ENCODE measurements at regions not wholly inside any gene's neighbourhood (a gene's known extent, or its start where the extent isn't known, plus 50 kb on each side); places are given as distances from the start of the nearest gene placed in this dataset.

GRCh38 chr3:181076558-181076957 is 87.0 kb upstream of the DNAJC19 start:
- no peak for DNase-seq (ENCODE audit: low read depth, low spot score)
- H3K9me3 ChIP-seq (ENCODE audit: control insufficient read depth, insufficient read depth, low read length) = peaks cover 11% of the 10 kb centered on the region
- H3K27me3 ChIP-seq (ENCODE audit: control insufficient read depth, insufficient read depth, low read length) = no peaks in the 10 kb centered on the region
- H3K27ac ChIP-seq (ENCODE audit: low read depth, low read length) = no peak overlapping the region
- TF ChIP-seq CTCF (IDR thresholded peaks at IDR 0.05; ENCODE audit: low read depth, low read length) = no peak
- POLR2A ChIA-PET = no interaction called here
- no peak overlapping the region for H3K4me3 ChIP-seq (ENCODE audit: low read depth, low read length)
- CTCF ChIA-PET = no interaction called here

DNA sequence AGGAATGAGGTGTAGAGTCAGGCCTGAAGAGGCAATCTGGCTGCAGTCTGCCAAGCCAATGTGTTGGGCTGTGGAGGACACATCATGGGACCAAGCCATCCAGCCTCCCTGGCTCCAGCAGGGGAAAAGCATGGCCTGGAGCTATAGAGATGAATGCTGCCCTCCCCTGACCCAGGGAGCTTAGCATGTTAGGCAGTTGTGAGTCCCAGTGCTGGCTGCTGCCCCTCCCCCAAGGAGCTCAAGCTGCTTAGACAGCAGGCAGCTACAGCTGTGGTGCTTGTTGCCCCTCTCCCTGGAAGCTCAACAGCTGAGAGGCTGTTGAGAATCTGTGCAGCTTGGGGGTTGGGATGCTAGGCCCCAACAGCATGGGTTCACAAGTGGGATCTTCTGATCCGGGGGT is 85.6 kb upstream of the DNAJC19 start:
- no peak for TF ChIP-seq CTCF (IDR thresholded peaks at IDR 0.05; ENCODE audit: low read depth, low read length)
- POLR2A ChIA-PET = no interaction called here
- Histone ChIP-seq H3K9me3 (ENCODE audit: control insufficient read depth, insufficient read depth, low read length) (peaks cover 11% of the 10 kb centered on the region), H3K27ac (ENCODE audit: low read depth, low read length) (no peak overlapping the region), H3K27me3 (ENCODE audit: control insufficient read depth, insufficient read depth, low read length) (no peaks in the 10 kb centered on the region), H3K4me3 (ENCODE audit: low read depth, low read length) (no peak overlapping the region)
- CTCF ChIA-PET = no interaction called here
- DNase-seq (ENCODE audit: low read depth, low spot score) = no peak

GRCh38 chr3:181066143-181067087 is 76.9 kb upstream of the DNAJC19 start:
- POLR2A ChIA-PET = no interaction called here
- DNase-seq (ENCODE audit: low read depth, low spot score) = no peak
- H3K9me3 ChIP-seq (ENCODE audit: control insufficient read depth, insufficient read depth, low read length) = peaks cover 4% of the 10 kb centered on the region; the same call in 1 of the 2 replicates
- CTCF ChIA-PET = no interaction called here
- no peaks in the 10 kb centered on the region for H3K27me3 ChIP-seq (ENCODE audit: control insufficient read depth, insufficient read depth, low read length)
- no peak for TF ChIP-seq CTCF (IDR thresholded peaks at IDR 0.05; ENCODE audit: low read depth, low read length)
- H3K4me3 ChIP-seq (ENCODE audit: low read depth, low read length) = no peak overlapping the region
- no peak overlapping the region for H3K27ac ChIP-seq (ENCODE audit: low read depth, low read length)

DNA sequence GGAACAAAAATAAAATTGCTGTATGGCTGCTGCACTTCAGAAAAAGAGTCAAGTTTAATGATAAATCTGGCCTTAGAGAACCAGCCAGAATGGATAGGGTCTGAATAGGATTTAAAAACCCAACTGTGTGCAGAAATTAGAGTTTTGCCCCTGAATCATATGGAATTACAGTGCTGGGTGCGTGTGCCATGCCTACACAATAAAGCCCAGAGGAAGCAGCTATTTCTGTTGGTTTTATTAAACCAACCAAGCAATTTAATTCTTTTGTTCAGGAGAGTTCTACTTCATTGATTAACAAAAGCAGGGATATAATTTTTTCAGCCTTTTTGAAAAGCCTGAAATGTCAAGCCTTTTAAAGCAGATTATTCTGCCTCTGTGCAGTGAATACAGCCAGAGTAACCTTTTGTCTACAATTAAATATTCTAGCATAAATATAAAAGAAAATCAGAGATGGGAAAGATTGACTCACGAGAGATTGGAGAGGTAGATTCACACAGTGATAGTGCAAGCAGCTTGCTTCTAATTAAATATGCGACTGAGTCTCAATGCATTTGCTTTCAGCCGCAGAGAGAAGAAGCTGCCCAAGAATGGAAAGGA is 66.7 kb upstream of the DNAJC19 start:
- CTCF ChIA-PET = no interaction called here
- POLR2A ChIA-PET = no interaction called here
- H3K9me3 ChIP-seq (ENCODE audit: control insufficient read depth, insufficient read depth, low read length) = no peaks in the 10 kb centered on the region
- no peak for TF ChIP-seq CTCF (IDR thresholded peaks at IDR 0.05; ENCODE audit: low read depth, low read length)
- H3K4me3 ChIP-seq (ENCODE audit: low read depth, low read length) = no peak overlapping the region
- H3K27me3 ChIP-seq (ENCODE audit: control insufficient read depth, insufficient read depth, low read length) = no peaks in the 10 kb centered on the region
- H3K27ac ChIP-seq (ENCODE audit: low read depth, low read length) = no peak overlapping the region
- no peak for DNase-seq (ENCODE audit: low read depth, low spot score)

GRCh38 chr3:181054538-181054937 is 65.0 kb upstream of the DNAJC19 start:
- no peak for TF ChIP-seq CTCF (IDR thresholded peaks at IDR 0.05; ENCODE audit: low read depth, low read length)
- no peaks in the 10 kb centered on the region for H3K9me3 ChIP-seq (ENCODE audit: control insufficient read depth, insufficient read depth, low read length)
- ChIA-PET POLR2A (no interaction called here), CTCF (interaction anchor here (0.6 kb wide), 1 partner anchor 724 kb away, joined by 7 read pairs; no protein-coding TSS in a partner anchor)
- H3K27me3 ChIP-seq (ENCODE audit: control insufficient read depth, insufficient read depth, low read length) = no peaks in the 10 kb centered on the region
- DNase-seq (ENCODE audit: low read depth, low spot score) = no peak
- no peak overlapping the region for H3K27ac ChIP-seq (ENCODE audit: low read depth, low read length)
- no peak overlapping the region for H3K4me3 ChIP-seq (ENCODE audit: low read depth, low read length)

Data from AG04450 (cell line).